Activated CD4-positive, alpha-beta T cell treated with anti-CD3 and anti-CD28 coated beads, Interleukin-2, amount 10 ng/mL, durations not matched to agents 7 days and 5 days (primary cell): ENCODE measurements at regions not wholly inside any gene's neighbourhood (a gene's known extent, or its start where the extent isn't known, plus 50 kb on each side); places are given as distances from the start of the nearest gene placed in this dataset.
"Not testable (repeated sequence)": the region's sequence is repeated elsewhere in the genome, so short reads cannot be mapped to it uniquely, and the experiment has no call there.

Source experiments
- CTCF ChIA-PET: fragments of 350-600 bp; sonication (Branson Sonifier 250); formaldehyde crosslinking; loops from one replicate; lab custom pipeline; 2021; ENCODE audit warnings: antibody characterized with exemption; lab: Charles Lee
- POLR2A ChIA-PET: fragments of 350-600 bp; sonication (Branson Sonifier 250); formaldehyde crosslinking; loops from one replicate; lab custom pipeline; 2021; ENCODE audit warnings: antibody characterized with exemption; lab: Charles Lee
- DNase-seq: peaks from one replicate; pipeline ENCODE4 v3.0.0-alpha.2; 2020
- H3K27ac Mint-ChIP-seq: one replicate; pipeline ENCODE4 v1.8.0; 2021; ENCODE audit warnings: mild to moderate bottlenecking, moderate library complexity, mixed read lengths
- H3K27me3 Mint-ChIP-seq: one replicate; pipeline ENCODE4 v1.8.0; 2021; ENCODE audit warnings: mixed read lengths
- H3K36me3 Mint-ChIP-seq: one replicate; pipeline ENCODE4 v1.8.0; 2021; ENCODE audit warnings: low read depth, mixed read lengths
- H3K4me1 Mint-ChIP-seq: one replicate; pipeline ENCODE4 v1.8.0; 2021; ENCODE audit warnings: mixed read lengths
- H3K4me3 Mint-ChIP-seq: one replicate; pipeline ENCODE4 v1.8.0; 2021; ENCODE audit warnings: mild to moderate bottlenecking, moderate library complexity, mixed read lengths
- H3K9me3 Mint-ChIP-seq: one replicate; pipeline ENCODE4 v1.8.0; 2021; ENCODE audit warnings: mixed read lengths

- H3K27me3 Mint-ChIP-seq, H3K4me3 Mint-ChIP-seq, POLR2A ChIA-PET, H3K9me3 Mint-ChIP-seq, DNase-seq, CTCF ChIA-PET, H3K36me3 Mint-ChIP-seq: not testable (repeated sequence)
- Mint-ChIP-seq H3K27ac (peak overlapping the region; percentile 88), H3K4me1 (peaks cover 59% of the 10 kb centered on the region)
Observed at GRCh38 chr16:29155866-29156200, 171.0 kb downstream of the LAT start.

- H3K9me3 Mint-ChIP-seq, H3K27me3 Mint-ChIP-seq, H3K4me3 Mint-ChIP-seq, H3K36me3 Mint-ChIP-seq, CTCF ChIA-PET, POLR2A ChIA-PET: not testable (repeated sequence)
- Mint-ChIP-seq H3K27ac (peak overlapping the region; percentile 88), H3K4me1 (peaks cover 62% of the 10 kb centered on the region)
- DNase-seq, result peak; percentile 47
Observed at GRCh38 chr16:29155131-29155865, 170.4 kb downstream of the LAT start.

- CTCF ChIA-PET, result no interaction called here
- POLR2A ChIA-PET, result no interaction called here
- Mint-ChIP-seq H3K9me3 (no peaks in the 10 kb centered on the region), H3K4me1 (peaks cover 68% of the 10 kb centered on the region), H3K27ac (peak overlapping the region; percentile 88), H3K27me3 (no peaks in the 10 kb centered on the region), H3K4me3 (no peak overlapping the region), H3K36me3 (peaks cover 12% of the 10 kb centered on the region)
- no peak for DNase-seq
Observed at GRCh38 chr16:29154676-29155121, 169.8 kb downstream of the LAT start.

GRCh38 chr16:29154088-29154487 is 169.2 kb downstream of the LAT start:
- no peak for DNase-seq
- ChIA-PET POLR2A (no interaction called here), CTCF (no interaction called here)
- Mint-ChIP-seq H3K36me3 (peaks cover 16% of the 10 kb centered on the region), H3K27ac (peak overlapping the region; percentile 78), H3K4me3 (no peak overlapping the region), H3K4me1 (peaks cover 74% of the 10 kb centered on the region), H3K27me3 (no peaks in the 10 kb centered on the region), H3K9me3 (no peaks in the 10 kb centered on the region)

GRCh38 chr16:29153307-29153706 is 168.5 kb downstream of the LAT start:
- H3K4me3 Mint-ChIP-seq, POLR2A ChIA-PET, H3K9me3 Mint-ChIP-seq, CTCF ChIA-PET, DNase-seq, H3K27me3 Mint-ChIP-seq, H3K27ac Mint-ChIP-seq: not testable (repeated sequence)
- peaks cover 21% of the 10 kb centered on the region for H3K36me3 Mint-ChIP-seq
- H3K4me1 Mint-ChIP-seq, result peaks cover 82% of the 10 kb centered on the region

- Mint-ChIP-seq H3K36me3 (peaks cover 26% of the 10 kb centered on the region), H3K4me1 (peaks cover 82% of the 10 kb centered on the region), H3K27ac (peak overlapping the region; percentile 88)
- H3K4me3 Mint-ChIP-seq, POLR2A ChIA-PET, CTCF ChIA-PET, H3K27me3 Mint-ChIP-seq, H3K9me3 Mint-ChIP-seq, DNase-seq: not testable (repeated sequence)
Observed at GRCh38 chr16:29152544-29153031, 167.7 kb downstream of the LAT start.

- peak overlapping the region; percentile 96 for H3K27ac Mint-ChIP-seq
- CTCF ChIA-PET, result no interaction called here
Observed at GRCh38 chr16:29151317-29151716, 166.5 kb downstream of the LAT start.

GRCh38 chr16:29149912-29150311 is 165.1 kb downstream of the LAT start:
- POLR2A ChIA-PET, result not testable (repeated sequence)

More at GRCh38 chr16:29151317-29151716, 166.5 kb downstream of the LAT start:
- H3K4me3 Mint-ChIP-seq, result no peak overlapping the region
- H3K4me1 Mint-ChIP-seq, result peaks cover 82% of the 10 kb centered on the region
- no peaks in the 10 kb centered on the region for H3K27me3 Mint-ChIP-seq
- H3K36me3 Mint-ChIP-seq, result peaks cover 30% of the 10 kb centered on the region
- no peaks in the 10 kb centered on the region for H3K9me3 Mint-ChIP-seq
- DNase-seq, result no peak
- POLR2A ChIA-PET, result no interaction called here

GRCh38 chr16:29148867-29149272 is 164.0 kb downstream of the LAT start:
- H3K36me3 Mint-ChIP-seq, result peaks cover 39% of the 10 kb centered on the region
- peak overlapping the region; percentile 49 for H3K4me3 Mint-ChIP-seq
- no peaks in the 10 kb centered on the region for H3K27me3 Mint-ChIP-seq
- POLR2A ChIA-PET, result no interaction called here
- CTCF ChIA-PET, result no interaction called here
- peaks cover 70% of the 10 kb centered on the region for H3K4me1 Mint-ChIP-seq
- no peaks in the 10 kb centered on the region for H3K9me3 Mint-ChIP-seq
- H3K27ac Mint-ChIP-seq, result peak overlapping the region; percentile 96
- DNase-seq, result peak; percentile 89

More at GRCh38 chr16:29149912-29150311, 165.1 kb downstream of the LAT start:
- H3K27me3 Mint-ChIP-seq, DNase-seq, H3K4me3 Mint-ChIP-seq, CTCF ChIA-PET, H3K9me3 Mint-ChIP-seq: not testable (repeated sequence)
- H3K27ac Mint-ChIP-seq, result peak overlapping the region; percentile 96
- H3K36me3 Mint-ChIP-seq, result peaks cover 39% of the 10 kb centered on the region
- peaks cover 79% of the 10 kb centered on the region for H3K4me1 Mint-ChIP-seq

GRCh38 chr16:29148131-29148691 is 163.4 kb downstream of the LAT start:
- H3K27me3 Mint-ChIP-seq, result no peaks in the 10 kb centered on the region
- H3K4me1 Mint-ChIP-seq, result peaks cover 68% of the 10 kb centered on the region
- no peak for DNase-seq
- peak overlapping the region; percentile 49 for H3K4me3 Mint-ChIP-seq
- H3K9me3 Mint-ChIP-seq, result no peaks in the 10 kb centered on the region
- POLR2A ChIA-PET, result no interaction called here
- peaks cover 39% of the 10 kb centered on the region for H3K36me3 Mint-ChIP-seq
- peak overlapping the region; percentile 96 for H3K27ac Mint-ChIP-seq
- CTCF ChIA-PET, result no interaction called here

- H3K9me3 Mint-ChIP-seq, POLR2A ChIA-PET, DNase-seq, H3K4me3 Mint-ChIP-seq, H3K27me3 Mint-ChIP-seq: not testable (repeated sequence)
- H3K4me1 Mint-ChIP-seq, result peaks cover 66% of the 10 kb centered on the region
- H3K36me3 Mint-ChIP-seq, result peaks cover 39% of the 10 kb centered on the region
- CTCF ChIA-PET, result interaction anchor here (0.6 kb wide), 1 partner anchor 28 kb away, joined by 3 read pairs; no protein-coding TSS in a partner anchor
- H3K27ac Mint-ChIP-seq, result peak overlapping the region; percentile 96
Observed at GRCh38 chr16:29147710-29148109, 162.9 kb downstream of the LAT start.

GRCh38 chr16:29146808-29147643 is 162.2 kb downstream of the LAT start:
- POLR2A ChIA-PET, H3K4me3 Mint-ChIP-seq, H3K9me3 Mint-ChIP-seq, DNase-seq, H3K27me3 Mint-ChIP-seq: not testable (repeated sequence)
- Mint-ChIP-seq H3K36me3 (peaks cover 39% of the 10 kb centered on the region), H3K4me1 (peaks cover 61% of the 10 kb centered on the region), H3K27ac (peak overlapping the region; percentile 96)
- CTCF ChIA-PET, result interaction anchor here (0.6 kb wide), 1 partner anchor 27 kb away, joined by 3 read pairs; no protein-coding TSS in a partner anchor

GRCh38 chr16:29146266-29146665 is 161.4 kb downstream of the LAT start:
- H3K9me3 Mint-ChIP-seq, result no peaks in the 10 kb centered on the region
- H3K4me3 Mint-ChIP-seq, result no peak overlapping the region
- H3K36me3 Mint-ChIP-seq, result peaks cover 39% of the 10 kb centered on the region
- no peaks in the 10 kb centered on the region for H3K27me3 Mint-ChIP-seq
- ChIA-PET CTCF (no interaction called here), POLR2A (no interaction called here)
- peaks cover 56% of the 10 kb centered on the region for H3K4me1 Mint-ChIP-seq
- peak overlapping the region; percentile 54 for H3K27ac Mint-ChIP-seq
- no peak for DNase-seq
